HUES64 (cell line): ENCODE measurements at regions not wholly inside any gene's neighbourhood (a gene's known extent, or its start where the extent isn't known, plus 50 kb on each side); places are given as distances from the start of the nearest gene placed in this dataset.

Source experiments
- H3K27ac ChIP-seq: 2 replicates; pipeline ENCODE4 v1.7.0; 2013; ENCODE audit warnings: low read depth, low read length, inconsistent platforms
- H3K27me3 ChIP-seq: 2 replicates; pipeline ENCODE4 v1.6.1; 2013; ENCODE audit warnings: mild to moderate bottlenecking, low read length; ENCODE audit not compliant: insufficient read depth
- H3K36me3 ChIP-seq: 2 replicates; pipeline ENCODE4 v1.6.1; 2013; ENCODE audit warnings: mild to moderate bottlenecking, low read length; ENCODE audit not compliant: insufficient read depth
- H3K4me1 ChIP-seq: 2 replicates; pipeline ENCODE4 v1.6.1; 2013; ENCODE audit warnings: mild to moderate bottlenecking, low read length, moderate library complexity; ENCODE audit not compliant: insufficient read depth
- H3K4me3 ChIP-seq: 2 replicates; pipeline ENCODE4 v1.5.1; 2013; ENCODE audit warnings: mild to moderate bottlenecking, low read length, moderate library complexity
- H3K9ac ChIP-seq: 2 replicates; pipeline ENCODE4 v1.6.1; 2013; ENCODE audit warnings: mild to moderate bottlenecking, low read depth, low read length
- H3K9me3 ChIP-seq: 2 replicates; pipeline ENCODE4 v1.6.1; 2013; ENCODE audit warnings: low read depth, low read length; ENCODE audit not compliant: insufficient read depth
- WGBS: fragments of 150-250, 120-280 bp; methylation state at CpG from one replicate; pipeline ENCODE4 v1.1.7; 2013; ENCODE audit warnings: missing lambda C conversion rate; 5-methylcytosine and 5-hydroxymethylcytosine counted together

DNA sequence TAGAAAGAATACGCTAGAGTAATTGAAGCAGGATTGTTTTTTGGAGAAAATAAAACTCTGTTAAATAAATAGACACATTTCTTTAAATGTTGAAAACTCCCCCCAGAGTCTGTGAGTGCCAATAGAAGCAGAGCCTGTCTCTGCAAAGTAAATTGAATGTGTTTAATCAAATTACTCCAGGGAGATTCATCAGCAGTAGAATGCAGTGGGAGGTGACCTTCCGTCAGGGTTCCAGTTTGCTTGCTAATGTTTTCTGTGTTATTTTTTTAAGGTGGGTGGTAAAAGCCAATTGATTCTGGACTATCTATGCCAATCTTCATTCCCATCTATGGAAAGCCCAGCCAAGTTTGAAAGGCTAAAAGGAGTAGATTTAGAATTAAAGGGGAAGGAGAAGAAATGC lies 612.4 kb upstream of the GRM7 start:
- peaks cover 3% of the 10 kb centered on the region; the same call in 1 of the 2 replicates for H3K4me1 ChIP-seq
- no peaks in the 10 kb centered on the region for H3K9me3 ChIP-seq
- no peak overlapping the region for H3K4me3 ChIP-seq
- H3K27ac ChIP-seq, result no peak overlapping the region
- 44% methylated on average over 2 of the region's 2 CpGs for WGBS
- H3K36me3 ChIP-seq, result no peaks in the 10 kb centered on the region
- H3K9ac ChIP-seq, result no peak overlapping the region
- H3K27me3 ChIP-seq, result no peaks in the 10 kb centered on the region

DNA sequence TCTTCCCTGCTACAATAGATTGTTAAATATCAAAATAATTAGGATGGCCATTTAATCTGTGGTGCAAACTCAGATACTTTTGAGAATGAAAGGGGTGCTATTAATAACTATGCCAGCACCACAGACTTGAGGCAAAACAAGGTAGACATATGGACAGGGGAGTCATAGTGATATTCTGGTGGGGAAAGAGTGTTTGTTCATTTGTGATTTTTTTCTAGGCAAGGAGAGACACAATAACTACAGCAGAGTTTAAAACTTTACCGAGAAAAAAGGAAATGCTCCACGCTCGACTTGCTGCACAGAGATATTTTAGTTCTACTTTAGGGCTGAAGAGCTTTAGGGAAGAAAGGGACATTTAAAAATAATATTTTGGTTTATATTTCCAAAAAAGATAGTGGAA lies 611.2 kb upstream of the GRM7 start:
- H3K4me3 ChIP-seq, result no peak overlapping the region
- no peaks in the 10 kb centered on the region for H3K27me3 ChIP-seq
- no peaks in the 10 kb centered on the region for H3K9me3 ChIP-seq
- no peaks in the 10 kb centered on the region for H3K36me3 ChIP-seq
- no peak overlapping the region for H3K27ac ChIP-seq
- no peak overlapping the region for H3K9ac ChIP-seq
- WGBS, result 94% methylated on average over 3 of the region's 3 CpGs
- peaks cover 3% of the 10 kb centered on the region; the same call in 1 of the 2 replicates for H3K4me1 ChIP-seq

GRCh38 chr3:6250167-6250566 lies 610.7 kb upstream of the GRM7 start:
- Histone ChIP-seq H3K9me3 (no peaks in the 10 kb centered on the region), H3K27ac (no peak overlapping the region), H3K9ac (no peak overlapping the region), H3K36me3 (no peaks in the 10 kb centered on the region), H3K4me1 (peaks cover 3% of the 10 kb centered on the region; the same call in 1 of the 2 replicates), H3K27me3 (no peaks in the 10 kb centered on the region), H3K4me3 (no peak overlapping the region)

DNA sequence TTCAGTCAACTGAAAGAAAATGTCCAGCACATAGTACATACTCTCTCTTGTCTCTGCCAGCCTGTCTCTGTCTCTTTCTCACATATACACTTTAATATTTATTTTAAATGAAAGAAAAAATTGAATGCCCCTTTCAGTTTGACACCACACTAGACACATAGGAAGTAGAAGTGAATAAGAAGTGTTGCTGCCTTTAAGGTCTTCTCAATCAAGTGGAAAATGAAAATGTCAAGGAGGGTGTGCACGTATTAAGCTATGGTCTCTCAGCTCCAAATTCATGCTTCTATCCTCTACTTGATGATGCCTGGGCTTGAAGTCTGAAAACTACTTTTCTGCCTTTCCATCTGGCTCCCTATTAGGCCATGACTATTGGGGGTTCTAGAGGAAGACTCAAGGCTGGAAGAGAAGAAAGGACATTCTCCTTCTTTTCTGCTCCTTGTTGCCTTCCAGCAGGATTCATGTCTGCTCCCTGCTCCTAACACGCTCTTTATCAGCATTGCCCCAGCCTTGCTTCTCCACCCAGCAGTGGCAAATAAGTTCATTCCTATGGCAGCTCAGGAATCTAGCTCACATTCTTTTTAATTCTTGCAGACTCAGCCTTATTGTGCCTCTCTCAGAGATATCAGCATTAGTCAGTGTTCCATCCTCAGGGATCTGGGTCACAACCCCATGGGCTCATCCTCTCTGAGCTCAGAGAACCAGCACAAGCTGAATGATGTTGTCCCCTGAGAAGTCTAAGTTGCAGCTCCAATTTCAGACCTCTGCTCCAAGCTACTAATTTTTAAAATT lies 609.1 kb upstream of the GRM7 start:
- H3K4me1 ChIP-seq, result peaks cover 3% of the 10 kb centered on the region; the same call in 1 of the 2 replicates
- H3K27me3 ChIP-seq, result no peaks in the 10 kb centered on the region
- H3K36me3 ChIP-seq, result no peaks in the 10 kb centered on the region
- 92% methylated on average over 2 of the region's 2 CpGs for WGBS
- H3K9ac ChIP-seq, result no peak overlapping the region
- no peaks in the 10 kb centered on the region for H3K9me3 ChIP-seq
- no peak overlapping the region for H3K4me3 ChIP-seq
- no peak overlapping the region for H3K27ac ChIP-seq

DNA sequence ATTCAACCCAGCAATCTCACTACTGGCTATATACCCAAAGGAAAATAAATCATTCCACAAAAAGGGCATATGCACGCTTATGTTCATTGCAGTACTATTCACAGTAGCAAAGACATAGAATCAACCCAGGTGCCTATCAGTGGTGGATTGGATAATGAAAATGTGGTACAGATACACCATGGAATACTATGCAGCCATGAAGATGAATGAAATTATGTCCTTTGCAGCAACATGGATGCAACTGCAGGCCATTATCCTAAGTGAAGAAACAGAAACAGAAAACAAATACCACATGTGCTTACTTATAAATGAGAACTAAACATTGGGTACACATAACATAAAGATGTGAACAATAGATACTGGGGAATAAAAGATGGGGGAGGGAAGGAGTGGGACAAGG lies 606.4 kb upstream of the GRM7 start:
- no peaks in the 10 kb centered on the region for H3K27me3 ChIP-seq
- H3K9ac ChIP-seq, result no peak overlapping the region
- H3K4me1 ChIP-seq, result no peaks in the 10 kb centered on the region
- H3K36me3 ChIP-seq, result no peaks in the 10 kb centered on the region
- no peaks in the 10 kb centered on the region for H3K9me3 ChIP-seq
- no peak overlapping the region for H3K27ac ChIP-seq
- H3K4me3 ChIP-seq, result no peak overlapping the region
- 100% methylated on average over 1 of the region's 1 CpG for WGBS

DNA sequence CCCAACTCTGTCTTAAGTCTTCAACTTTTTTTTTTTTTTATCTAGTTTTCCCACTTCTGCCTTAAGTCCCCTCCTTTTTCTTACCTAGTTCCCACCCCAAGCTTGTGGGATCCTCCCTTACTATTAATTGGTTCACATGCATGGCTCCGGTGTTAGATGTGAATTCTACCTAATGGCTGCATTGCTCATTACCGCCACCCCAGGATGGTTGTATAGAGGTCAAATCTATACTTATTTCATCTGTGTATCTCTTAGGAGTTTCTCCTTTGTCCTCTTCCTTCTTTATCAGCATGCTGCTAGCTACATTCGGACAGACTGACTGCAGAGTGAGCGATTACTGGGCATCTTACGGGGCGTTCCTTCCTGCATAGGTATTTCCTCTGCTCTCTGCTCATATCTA lies 605.7 kb upstream of the GRM7 start:
- H3K9me3 ChIP-seq, result no peaks in the 10 kb centered on the region
- 98% methylated on average over 4 of the region's 6 CpGs for WGBS
- no peaks in the 10 kb centered on the region for H3K27me3 ChIP-seq
- H3K4me1 ChIP-seq, result no peaks in the 10 kb centered on the region
- no peaks in the 10 kb centered on the region for H3K36me3 ChIP-seq
- H3K27ac ChIP-seq, result no peak overlapping the region
- no peak overlapping the region for H3K9ac ChIP-seq
- no peak overlapping the region for H3K4me3 ChIP-seq

DNA sequence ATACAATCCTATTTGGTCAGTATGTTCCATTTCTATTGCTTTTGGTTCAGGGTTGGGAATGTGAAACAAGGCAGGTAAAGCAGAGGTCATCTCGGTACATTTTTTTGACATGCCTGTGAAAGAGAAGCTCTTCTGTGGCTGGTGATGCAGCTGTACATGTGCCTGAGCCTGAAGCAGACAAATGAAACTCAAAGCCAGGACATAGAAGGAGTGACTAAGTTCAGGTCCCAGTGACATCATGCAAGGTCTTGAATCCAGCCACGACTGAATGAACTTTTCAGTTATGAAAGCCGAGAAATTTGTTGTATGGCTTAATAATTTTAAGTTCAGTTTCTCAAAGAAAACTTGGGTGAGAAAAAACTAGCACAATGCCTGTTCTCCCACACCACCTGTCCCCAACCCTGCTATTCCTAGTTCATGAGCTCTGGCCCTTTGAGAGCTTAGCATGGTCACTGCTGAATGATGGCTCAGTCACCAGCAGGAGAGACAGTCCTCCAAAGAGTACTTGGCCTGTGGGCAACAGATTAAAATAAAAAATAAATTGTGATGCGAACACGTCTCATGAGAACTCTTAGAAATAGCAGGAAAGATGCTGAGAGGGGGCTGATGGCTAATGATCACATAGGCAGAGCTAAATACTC lies 600.2 kb upstream of the GRM7 start:
- Histone ChIP-seq H3K9ac (no peak overlapping the region), H3K27me3 (no peaks in the 10 kb centered on the region), H3K36me3 (no peaks in the 10 kb centered on the region), H3K4me3 (no peak overlapping the region), H3K4me1 (no peaks in the 10 kb centered on the region), H3K9me3 (no peaks in the 10 kb centered on the region), H3K27ac (no peak overlapping the region)
- 93% methylated on average over 5 of the region's 5 CpGs for WGBS

DNA sequence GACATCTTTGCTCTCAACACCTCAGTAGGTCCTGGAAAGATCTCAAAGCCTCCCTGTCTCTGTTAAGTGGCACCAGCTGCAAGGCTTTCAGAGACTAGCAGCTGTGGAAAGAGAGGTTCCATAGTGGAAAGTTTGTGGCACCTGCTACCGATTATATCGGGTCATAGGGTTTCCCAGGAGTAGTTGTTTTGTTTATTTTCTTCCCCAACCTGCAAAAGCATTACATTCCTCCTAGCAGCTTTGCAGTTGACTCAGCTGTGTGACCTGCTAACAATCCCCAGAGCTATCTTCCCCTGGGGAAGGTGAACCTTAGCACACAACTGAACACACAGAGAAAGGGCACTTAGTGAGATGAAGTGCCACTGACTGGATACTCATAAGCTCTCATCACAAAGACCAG lies 598.9 kb upstream of the GRM7 start:
- Histone ChIP-seq H3K4me3 (no peak overlapping the region), H3K27ac (no peak overlapping the region), H3K9ac (no peak overlapping the region), H3K27me3 (no peaks in the 10 kb centered on the region), H3K36me3 (no peaks in the 10 kb centered on the region), H3K9me3 (no peaks in the 10 kb centered on the region), H3K4me1 (no peaks in the 10 kb centered on the region)
- 93% methylated on average over 2 of the region's 2 CpGs for WGBS

DNA sequence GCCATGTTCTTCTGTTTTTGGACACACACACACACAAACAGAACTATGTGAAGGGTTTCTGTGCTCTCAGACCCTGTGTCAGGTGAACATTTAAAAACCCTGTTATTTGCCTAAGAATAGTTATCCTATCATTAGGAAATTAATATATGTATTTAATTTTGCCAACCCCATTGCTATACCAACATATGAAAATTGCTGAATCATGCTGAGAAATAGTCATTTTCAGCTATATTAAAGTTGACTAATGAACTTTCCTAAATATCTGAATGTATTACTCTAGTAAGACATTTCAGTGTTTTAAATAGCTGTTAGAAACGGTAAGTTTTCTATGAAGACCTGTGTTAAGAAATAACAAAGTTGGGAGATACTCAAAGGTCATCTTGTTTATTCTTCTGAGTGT lies 596.9 kb upstream of the GRM7 start:
- H3K4me1 ChIP-seq, result no peaks in the 10 kb centered on the region
- no peaks in the 10 kb centered on the region for H3K27me3 ChIP-seq
- H3K36me3 ChIP-seq, result no peaks in the 10 kb centered on the region
- no peak overlapping the region for H3K4me3 ChIP-seq
- no peak overlapping the region for H3K9ac ChIP-seq
- no peaks in the 10 kb centered on the region for H3K9me3 ChIP-seq
- 100% methylated on average over 1 of the region's 1 CpG for WGBS
- no peak overlapping the region for H3K27ac ChIP-seq

DNA sequence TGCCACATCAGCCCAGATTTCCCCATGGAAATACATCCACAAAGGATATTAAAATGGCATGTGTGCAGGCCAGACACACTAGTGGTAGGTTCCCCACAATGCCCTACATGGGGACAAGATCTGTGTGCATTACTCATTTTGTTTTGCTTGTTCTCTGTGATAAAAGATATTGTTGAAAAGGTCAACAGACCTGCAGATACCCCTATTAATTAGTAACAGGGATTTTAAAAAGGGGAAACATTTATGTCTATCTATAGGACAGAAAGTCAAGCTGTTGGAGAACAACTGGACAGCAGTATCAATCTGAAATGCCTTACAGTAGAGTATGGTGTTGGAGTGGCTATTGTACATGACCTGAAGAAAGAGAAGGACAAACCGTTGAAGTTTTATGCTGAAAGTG lies 596.0 kb upstream of the GRM7 start:
- H3K4me3 ChIP-seq, result no peak overlapping the region
- no peaks in the 10 kb centered on the region for H3K36me3 ChIP-seq
- no peaks in the 10 kb centered on the region for H3K9me3 ChIP-seq
- H3K9ac ChIP-seq, result no peak overlapping the region
- 88% methylated on average over 1 of the region's 1 CpG for whole genome bisulfite sequencing
- no peak overlapping the region for H3K27ac ChIP-seq
- H3K4me1 ChIP-seq, result no peaks in the 10 kb centered on the region
- H3K27me3 ChIP-seq, result no peaks in the 10 kb centered on the region

DNA sequence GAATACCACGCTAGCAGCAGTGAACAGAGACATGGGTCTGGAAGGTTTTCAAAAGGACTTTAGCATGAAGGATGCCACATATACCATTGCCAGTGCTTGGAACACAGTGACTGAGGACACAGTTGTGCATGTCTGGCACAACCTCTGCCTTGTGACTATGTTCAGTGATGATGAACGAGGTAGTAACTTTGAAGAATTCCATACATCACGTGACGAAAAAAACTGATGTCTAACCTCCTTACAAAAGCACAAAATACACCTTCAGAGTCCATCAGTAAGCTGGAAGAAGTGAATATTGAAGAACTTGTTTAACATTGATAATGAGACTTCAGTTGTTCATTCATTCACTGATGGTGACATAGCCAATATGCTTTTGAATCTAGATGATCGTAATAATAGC lies 594.8 kb upstream of the GRM7 start:
- Histone ChIP-seq H3K4me3 (no peak overlapping the region), H3K36me3 (no peaks in the 10 kb centered on the region), H3K4me1 (no peaks in the 10 kb centered on the region), H3K27ac (no peak overlapping the region), H3K9me3 (no peaks in the 10 kb centered on the region), H3K27me3 (no peaks in the 10 kb centered on the region), H3K9ac (no peak overlapping the region)
- 96% methylated on average over 2 of the region's 5 CpGs for WGBS
